ENCODE measurements at regions not wholly inside any gene's neighbourhood (a gene's known extent, or its start where the extent isn't known, plus 50 kb on each side); places are given as distances from the start of the nearest gene placed in this dataset.
"Not testable (repeated sequence)": the region's sequence is repeated elsewhere in the genome, so short reads cannot be mapped to it uniquely, and the experiment has no call there.

DNA sequence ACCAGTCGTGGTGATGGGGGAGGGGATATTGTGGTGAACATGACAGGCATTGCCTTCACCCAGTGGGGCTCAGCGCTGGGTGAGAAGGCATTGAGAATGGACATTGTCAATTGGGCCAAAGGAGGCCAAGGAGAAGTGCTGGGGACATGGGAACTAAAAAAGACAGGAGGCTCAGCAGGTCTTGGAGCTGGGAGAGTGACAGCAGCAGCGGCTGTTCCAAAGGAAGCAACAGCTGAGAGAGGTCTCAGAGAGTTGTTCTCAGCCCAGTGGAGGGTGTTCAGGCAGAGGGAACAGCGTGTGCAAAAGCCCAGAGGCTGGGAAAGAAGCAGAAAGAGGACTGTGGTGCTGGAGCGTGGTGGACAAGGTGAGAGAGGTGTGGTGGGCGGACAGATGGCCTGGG lies 56.6 kb upstream of the ASNS start:
- DNase-seq: not testable (repeated sequence)

GRCh38 chr7:97927790-97928748 lies 55.9 kb upstream of the ASNS start:
- peak; percentile 38 for DNase-seq

All from hematopoietic multipotent progenitor cell treated with erythropoietin and hydrocortisone succinate and interleukin-3 and kit ligand, for 6 days (in vitro differentiated cells).